ENCODE measurements at regions not wholly inside any gene's neighbourhood (a gene's known extent, or its start where the extent isn't known, plus 50 kb on each side); places are given as distances from the start of the nearest gene placed in this dataset.
"Not testable (repeated sequence)": the region's sequence is repeated elsewhere in the genome, so short reads cannot be mapped to it uniquely, and the experiment has no call there.

DNA sequence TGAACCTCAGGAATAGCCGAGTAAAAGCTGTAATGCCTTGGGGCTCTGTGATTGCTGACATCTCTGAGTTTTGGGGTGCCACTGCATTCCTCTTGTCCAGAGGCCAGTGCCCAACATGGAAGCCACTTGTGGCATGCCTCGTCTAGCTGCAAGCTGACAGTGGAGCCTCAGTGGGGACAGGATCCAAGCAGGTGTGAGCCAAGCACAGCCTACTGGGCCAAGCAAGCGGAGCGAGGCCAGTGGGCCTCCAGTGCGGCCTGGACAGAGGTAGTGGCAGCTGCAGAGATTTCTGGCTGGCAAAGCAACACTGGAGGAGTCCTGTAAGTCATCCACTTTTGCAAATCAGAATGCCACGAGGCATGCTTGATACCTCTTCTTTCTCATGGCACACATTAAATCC, 1038.2 kb upstream of the CNTN5 start:
- no peak for DNase-seq

- no peak for DNase-seq
These were observed 1031.6 kb upstream of the CNTN5 start for GRCh38 chr11:97989121-97989520.

DNA sequence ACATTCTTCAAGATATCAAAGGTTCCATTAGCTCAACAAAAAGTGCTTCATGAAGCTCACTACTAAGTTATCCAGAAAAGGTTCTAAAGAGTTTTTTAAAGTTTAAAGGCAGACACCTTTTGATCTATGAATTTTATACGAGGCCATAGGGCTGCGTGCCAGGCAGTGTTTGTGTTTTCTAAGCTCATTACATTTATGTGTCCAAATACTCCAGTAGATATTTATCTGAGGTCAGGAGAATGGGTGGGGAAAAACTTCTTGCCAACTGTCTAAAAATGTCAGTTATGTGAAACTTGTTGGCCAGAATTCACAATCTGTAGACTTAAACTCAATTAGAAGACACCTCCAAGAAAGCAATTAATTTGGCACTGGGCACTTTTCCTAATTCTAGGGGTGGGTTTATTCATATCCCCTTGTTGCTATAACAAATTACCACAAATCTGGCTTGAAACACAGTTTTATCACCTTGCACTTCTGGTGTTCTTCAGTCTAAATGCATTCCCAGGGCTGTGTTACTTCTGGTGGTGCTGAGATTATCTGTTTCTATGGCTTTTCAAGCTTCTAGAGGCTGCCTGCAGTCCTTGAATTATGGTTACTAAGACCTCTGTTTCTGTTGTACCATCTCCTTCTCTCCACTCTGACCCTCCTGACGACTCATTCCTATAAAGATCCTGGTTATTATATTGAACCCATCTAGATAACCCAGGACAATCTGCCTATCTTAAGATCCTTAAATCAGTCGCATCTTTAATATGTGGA, 1030.4 kb upstream of the CNTN5 start:
- DNase-seq: no peak

DNA sequence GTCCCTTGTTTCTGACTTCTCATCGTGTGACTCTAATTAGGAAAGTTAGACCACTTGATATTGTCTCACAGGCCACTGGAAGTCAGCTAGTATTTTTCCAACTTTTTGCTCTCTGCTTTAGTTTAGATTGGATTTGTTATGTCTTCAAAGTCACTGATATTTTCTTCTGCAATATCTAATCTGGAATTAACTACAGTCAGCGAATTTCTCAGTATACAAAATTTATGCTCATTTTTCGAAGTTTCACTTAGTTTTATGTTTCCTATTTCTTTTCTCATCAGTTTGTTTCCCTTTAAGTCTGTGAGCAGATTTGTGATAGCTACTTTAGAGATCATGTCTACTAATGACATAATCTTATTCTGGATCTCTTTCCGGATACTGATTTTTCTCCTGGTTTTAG, 1027.2 kb upstream of the CNTN5 start:
- DNase-seq: no peak

DNA sequence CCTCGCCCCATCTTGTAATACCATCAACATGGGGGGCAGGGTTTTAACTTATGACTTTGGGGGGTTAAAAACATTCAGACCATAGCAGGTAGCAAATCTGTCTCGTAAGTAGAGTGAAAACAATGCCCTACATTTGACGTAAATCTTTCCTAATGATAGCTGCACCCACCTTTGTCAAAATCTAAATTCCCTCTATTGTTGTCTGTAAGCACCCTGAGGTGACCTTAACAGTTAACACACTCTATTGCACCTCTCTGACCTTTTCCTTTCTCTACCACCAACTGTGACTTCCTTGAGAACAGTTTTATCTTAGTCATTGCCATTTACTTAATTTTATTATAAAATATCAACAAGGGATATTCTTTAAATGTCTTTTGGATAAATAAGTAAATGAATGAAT, 1024.9 kb upstream of the CNTN5 start:
- DNase-seq: no peak

GRCh38 chr11:97996762-97997161, 1024.0 kb upstream of the CNTN5 start:
- DNase-seq: no peak

GRCh38 chr11:98003606-98004371, 1017.0 kb upstream of the CNTN5 start:
- DNase-seq: no peak

- DNase-seq: no peak
These were observed 1013.7 kb upstream of the CNTN5 start for GRCh38 chr11:98007072-98007471.

GRCh38 chr11:98027652-98028051, 993.1 kb upstream of the CNTN5 start:
- DNase-seq: no peak

GRCh38 chr11:98029832-98030231, 990.9 kb upstream of the CNTN5 start:
- DNase-seq: no peak

DNA sequence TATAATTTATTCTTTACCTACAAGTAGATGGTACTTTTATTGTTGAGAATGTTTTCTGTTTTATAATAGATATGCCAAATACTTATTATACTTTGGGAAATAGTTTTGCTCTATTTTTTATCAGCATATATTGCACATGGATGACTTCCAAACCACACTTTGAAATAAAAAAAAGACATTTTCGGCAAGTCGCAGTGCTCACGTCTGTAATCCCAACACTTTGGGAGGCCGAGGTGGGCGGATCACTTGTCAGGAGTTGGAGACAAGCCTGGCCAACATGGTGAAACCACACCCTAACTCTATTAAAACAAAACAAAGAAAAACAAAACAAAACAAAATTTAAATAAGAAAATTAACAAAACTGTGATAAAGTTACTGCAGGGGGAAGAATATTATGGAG, 983.9 kb upstream of the CNTN5 start:
- no peak for DNase-seq

- DNase-seq: no peak
These were observed 980.5 kb upstream of the CNTN5 start for GRCh38 chr11:98040061-98040808.

DNA sequence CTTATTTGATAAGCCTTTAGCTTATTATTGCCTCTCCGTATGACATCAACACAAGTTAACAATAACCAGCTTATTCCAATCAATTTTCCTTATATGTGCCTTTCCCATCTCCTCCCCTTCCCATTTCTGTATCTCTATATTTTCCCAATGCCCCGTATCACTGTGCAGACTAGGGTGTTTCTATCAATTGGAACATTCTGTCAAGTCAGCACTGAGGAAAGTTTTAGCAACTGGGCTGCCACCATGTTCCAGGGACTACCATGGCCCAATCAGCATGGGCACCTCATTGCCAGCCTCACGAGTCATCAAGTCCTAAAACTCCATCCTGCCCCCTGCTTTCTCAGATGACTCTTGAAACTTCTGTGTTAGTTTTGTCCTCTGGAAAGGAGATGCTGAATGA, 973.1 kb upstream of the CNTN5 start:
- no peak for DNase-seq

- no peak for DNase-seq
These were observed 966.9 kb upstream of the CNTN5 start for GRCh38 chr11:98053851-98054250.

GRCh38 chr11:98056945-98057344, 963.8 kb upstream of the CNTN5 start:
- DNase-seq: no peak

- no peak for DNase-seq
These were observed 961.3 kb upstream of the CNTN5 start for GRCh38 chr11:98059488-98059887.

DNA sequence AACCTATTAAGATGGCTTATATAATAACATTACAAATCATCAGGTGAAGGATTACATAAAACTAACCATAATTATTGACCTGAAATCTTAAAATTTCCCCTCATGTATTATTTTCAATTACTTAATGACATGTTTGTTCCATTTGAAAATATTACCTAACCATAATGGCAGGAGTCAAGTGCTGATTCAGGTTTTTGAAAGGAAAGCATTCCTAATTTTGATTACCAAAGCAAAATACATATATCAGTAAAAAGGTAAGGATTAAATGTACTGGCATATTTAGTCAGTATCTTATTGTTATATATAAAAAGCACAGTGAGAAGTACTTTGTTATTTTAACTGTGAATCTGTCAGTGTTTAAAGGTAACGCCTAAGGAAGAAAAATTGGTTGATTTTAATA, 960.0 kb upstream of the CNTN5 start:
- no peak for DNase-seq

DNA sequence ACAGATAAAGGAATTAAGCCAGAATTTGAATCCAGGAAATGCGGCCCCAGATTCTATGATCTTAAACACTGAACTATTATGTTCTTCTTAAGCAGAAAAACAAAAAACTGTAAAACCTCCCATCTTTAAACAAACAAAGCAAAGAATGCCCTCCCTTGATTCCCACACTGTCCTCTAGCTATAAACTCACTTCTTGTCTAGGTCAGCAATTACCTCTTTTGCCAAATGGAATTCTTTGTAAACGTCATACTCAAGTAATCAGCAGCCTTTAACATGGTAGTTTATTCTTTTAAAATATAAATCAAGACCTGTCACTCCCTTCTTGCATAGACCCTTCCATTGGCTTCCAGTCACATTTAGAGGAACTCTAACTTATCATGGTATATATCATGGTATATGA, 958.9 kb upstream of the CNTN5 start:
- no peak for DNase-seq

DNA sequence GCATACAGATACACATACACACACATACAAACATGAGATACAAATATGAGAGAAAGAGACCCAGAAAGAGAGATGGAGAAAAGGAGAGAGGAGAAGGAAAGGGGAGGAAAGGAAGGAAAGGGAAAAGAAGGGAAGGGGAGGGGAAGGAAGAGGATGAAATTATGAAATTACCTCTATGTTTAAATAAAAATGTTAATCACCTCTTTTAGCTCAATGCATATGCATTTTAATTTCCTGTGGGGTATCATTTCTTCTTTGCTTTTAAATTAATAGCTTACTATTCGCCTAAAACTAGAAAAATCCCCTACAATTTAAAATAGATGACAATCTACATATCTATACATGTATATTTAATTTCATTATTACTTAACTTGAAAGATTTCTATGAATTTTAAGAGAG, 958.0 kb upstream of the CNTN5 start:
- no peak for DNase-seq

GRCh38 chr11:98068251-98068650, 952.5 kb upstream of the CNTN5 start:
- DNase-seq: no peak

GRCh38 chr11:98069147-98069546, 951.6 kb upstream of the CNTN5 start:
- DNase-seq: not testable (repeated sequence)

GRCh38 chr11:98069861-98070260, 950.9 kb upstream of the CNTN5 start:
- no peak for DNase-seq

DNA sequence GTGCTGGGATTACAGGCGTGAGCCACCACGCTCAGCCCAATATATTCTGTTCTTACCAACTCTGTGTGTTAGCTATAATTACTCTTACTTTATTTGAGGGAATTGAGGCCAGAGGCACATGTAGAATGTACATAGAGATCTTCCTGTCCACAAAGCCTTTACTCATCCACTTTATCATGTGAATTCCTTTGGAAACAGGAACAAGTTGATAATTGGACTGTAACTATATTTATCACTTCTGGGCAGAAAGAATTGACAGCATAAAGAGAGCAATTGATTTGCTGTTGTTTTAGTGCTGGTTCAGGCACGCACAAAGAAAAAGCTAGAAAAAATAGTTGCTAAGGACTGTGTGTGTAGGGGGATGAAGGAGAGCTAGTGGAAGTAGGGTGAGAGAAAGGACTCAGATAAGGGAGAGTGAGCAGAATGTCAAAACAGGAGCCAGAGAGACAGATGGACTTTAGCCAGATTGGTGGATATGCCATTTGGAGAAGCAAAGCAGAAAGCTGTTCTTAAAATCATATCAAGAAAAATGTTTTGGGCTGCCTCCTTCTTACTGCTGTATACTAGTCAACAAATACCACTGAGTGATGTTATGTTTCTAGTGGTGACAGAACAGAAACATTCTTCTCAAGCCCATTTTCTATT, 929.8 kb upstream of the CNTN5 start:
- no peak for DNase-seq
